T-helper 1 cell treated with Interleukin-12 subunit alpha and Interleukin-12 subunit beta and Interleukin-4 antibody, amounts not matched to agents 30 μg/mL and 1 μg/mL, for 36 hours (primary cell): ENCODE measurements at regions not wholly inside any gene's neighbourhood (a gene's known extent, or its start where the extent isn't known, plus 50 kb on each side); places are given as distances from the start of the nearest gene placed in this dataset.

ENCODE experiments used
- H3K27ac Mint-ChIP-seq: one replicate; pipeline ENCODE4 v1.8.0; 2021; ENCODE audit warnings: mild to moderate bottlenecking, mixed read lengths
- H3K27me3 Mint-ChIP-seq: one replicate; pipeline ENCODE4 v1.8.0; 2021; ENCODE audit warnings: low read depth, mixed read lengths
- H3K36me3 Mint-ChIP-seq: one replicate; pipeline ENCODE4 v1.8.0; 2021; ENCODE audit warnings: low read depth, mixed read lengths
- H3K4me1 Mint-ChIP-seq: one replicate; pipeline ENCODE4 v1.8.0; 2021; ENCODE audit warnings: low read depth, mixed read lengths
- H3K4me3 Mint-ChIP-seq: one replicate; pipeline ENCODE4 v1.8.0; 2021; ENCODE audit warnings: mild to moderate bottlenecking, moderate library complexity, mixed read lengths
- H3K9me3 Mint-ChIP-seq: one replicate; pipeline ENCODE4 v1.8.0; 2021; ENCODE audit warnings: mixed read lengths

DNA sequence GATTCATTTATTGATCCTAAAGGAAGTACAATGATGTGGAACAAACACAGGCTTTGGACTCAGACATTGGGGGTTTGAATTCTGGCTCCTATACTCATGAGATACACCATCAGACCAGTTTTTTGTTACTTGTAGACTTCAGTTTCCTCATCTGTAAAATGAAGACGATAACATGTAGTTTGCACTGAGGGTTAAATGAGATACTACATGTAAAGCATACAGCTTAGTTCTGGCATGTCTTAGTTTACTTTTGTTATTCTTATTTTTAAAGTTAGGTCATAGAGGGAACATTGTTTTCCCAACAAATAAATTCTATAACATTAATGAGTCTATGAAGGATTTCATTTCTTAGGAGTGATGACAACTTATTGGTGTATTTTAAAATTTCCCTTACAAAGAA is 183.5 kb upstream of the FAM3C start:
- Mint-ChIP-seq H3K36me3 (no peaks in the 10 kb centered on the region), H3K4me1 (no peaks in the 10 kb centered on the region), H3K9me3 (no peaks in the 10 kb centered on the region), H3K27me3 (peaks cover 14% of the 10 kb centered on the region), H3K4me3 (no peak overlapping the region), H3K27ac (no peak overlapping the region)

GRCh38 chr7:121578669-121579068 is 182.6 kb upstream of the FAM3C start:
- Mint-ChIP-seq H3K36me3 (no peaks in the 10 kb centered on the region), H3K27ac (no peak overlapping the region), H3K27me3 (peaks cover 19% of the 10 kb centered on the region), H3K4me1 (no peaks in the 10 kb centered on the region), H3K9me3 (no peaks in the 10 kb centered on the region), H3K4me3 (no peak overlapping the region)

GRCh38 chr7:121576148-121576917 is 180.2 kb upstream of the FAM3C start:
- no peaks in the 10 kb centered on the region for H3K4me1 Mint-ChIP-seq
- H3K4me3 Mint-ChIP-seq: no peak overlapping the region
- H3K27me3 Mint-ChIP-seq: peaks cover 15% of the 10 kb centered on the region
- no peaks in the 10 kb centered on the region for H3K36me3 Mint-ChIP-seq
- H3K27ac Mint-ChIP-seq: no peak overlapping the region
- H3K9me3 Mint-ChIP-seq: no peaks in the 10 kb centered on the region

GRCh38 chr7:121575194-121575765 is 179.2 kb upstream of the FAM3C start:
- Mint-ChIP-seq H3K27me3 (peaks cover 24% of the 10 kb centered on the region), H3K27ac (no peak overlapping the region), H3K4me3 (no peak overlapping the region), H3K9me3 (no peaks in the 10 kb centered on the region), H3K36me3 (no peaks in the 10 kb centered on the region), H3K4me1 (no peaks in the 10 kb centered on the region)

DNA sequence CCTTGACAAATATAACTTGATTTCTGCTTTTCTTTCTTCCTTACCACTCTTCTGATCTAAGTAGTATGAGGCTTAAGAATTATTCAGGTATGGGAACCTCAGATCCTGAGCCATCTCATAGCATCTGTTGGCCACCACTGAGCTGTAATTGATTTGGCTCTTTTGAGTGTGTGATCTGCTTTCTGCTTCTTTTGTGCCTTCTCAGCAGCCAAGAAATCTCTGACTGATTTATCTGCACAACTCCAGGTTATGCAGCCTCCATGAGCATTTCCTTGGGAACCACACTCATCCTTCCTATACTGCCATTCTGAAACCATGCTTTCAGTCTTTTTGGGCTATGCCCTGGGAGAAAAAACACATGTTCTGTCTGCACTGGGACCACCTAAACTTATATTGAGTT is 178.0 kb upstream of the FAM3C start:
- no peak overlapping the region for H3K27ac Mint-ChIP-seq

DNA sequence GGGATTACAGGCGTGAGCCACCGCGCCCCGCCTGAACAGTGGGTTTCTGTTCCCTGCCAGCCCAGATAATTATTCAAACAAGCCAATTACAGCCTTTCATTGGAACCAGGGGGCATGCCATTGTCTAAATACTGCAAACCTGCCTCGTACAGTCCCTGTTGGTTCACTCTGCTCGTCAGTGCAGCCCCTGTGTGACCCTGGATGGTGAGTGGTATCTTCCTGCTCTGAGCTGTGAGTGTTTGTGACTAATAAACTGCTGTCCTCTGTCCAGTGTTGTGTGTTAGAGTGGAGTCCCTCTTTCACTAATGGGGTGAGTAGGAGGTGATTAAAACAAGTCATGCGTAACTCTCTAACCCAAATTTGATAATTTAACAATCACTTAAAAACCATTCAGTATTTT is 176.5 kb upstream of the FAM3C start:
- peaks cover 22% of the 10 kb centered on the region for H3K27me3 Mint-ChIP-seq
- H3K4me3 Mint-ChIP-seq: no peak overlapping the region
- no peaks in the 10 kb centered on the region for H3K36me3 Mint-ChIP-seq
- no peaks in the 10 kb centered on the region for H3K4me1 Mint-ChIP-seq
- no peaks in the 10 kb centered on the region for H3K9me3 Mint-ChIP-seq
- no peak overlapping the region for H3K27ac Mint-ChIP-seq

More for the DNA sequence above, 178.0 kb upstream of the FAM3C start:
- H3K9me3 Mint-ChIP-seq: no peaks in the 10 kb centered on the region
- no peak overlapping the region for H3K4me3 Mint-ChIP-seq
- H3K4me1 Mint-ChIP-seq: no peaks in the 10 kb centered on the region
- H3K27me3 Mint-ChIP-seq: peaks cover 18% of the 10 kb centered on the region
- no peaks in the 10 kb centered on the region for H3K36me3 Mint-ChIP-seq

DNA sequence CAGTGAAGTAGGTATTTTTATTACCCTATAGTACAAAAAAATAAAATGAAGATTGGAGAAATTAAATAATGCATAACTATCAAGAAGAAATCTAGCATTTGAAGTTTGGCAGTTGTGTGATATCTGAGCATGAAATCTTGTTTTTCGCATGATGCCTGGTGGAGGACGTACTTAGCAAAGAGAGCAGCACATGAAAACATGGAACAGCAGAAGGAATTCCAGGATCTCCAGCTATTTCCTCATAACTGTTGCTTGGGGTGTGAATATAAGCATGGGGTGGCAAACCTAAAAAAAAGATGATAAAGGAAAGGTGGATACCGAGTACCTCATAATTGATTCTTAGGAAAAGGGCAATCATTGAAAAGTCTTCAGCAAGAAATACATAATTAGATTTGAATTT is 174.3 kb upstream of the FAM3C start:
- Mint-ChIP-seq H3K4me3 (no peak overlapping the region), H3K4me1 (no peaks in the 10 kb centered on the region), H3K27me3 (peaks cover 18% of the 10 kb centered on the region), H3K36me3 (no peaks in the 10 kb centered on the region), H3K27ac (no peak overlapping the region), H3K9me3 (no peaks in the 10 kb centered on the region)

GRCh38 chr7:121563177-121563576 is 167.1 kb upstream of the FAM3C start:
- Mint-ChIP-seq H3K9me3 (no peaks in the 10 kb centered on the region), H3K4me1 (no peaks in the 10 kb centered on the region), H3K36me3 (no peaks in the 10 kb centered on the region), H3K4me3 (no peak overlapping the region), H3K27ac (no peak overlapping the region), H3K27me3 (peaks cover 17% of the 10 kb centered on the region)

GRCh38 chr7:121562259-121562658 is 166.2 kb upstream of the FAM3C start:
- Mint-ChIP-seq H3K9me3 (no peaks in the 10 kb centered on the region), H3K4me3 (no peak overlapping the region)

GRCh38 chr7:121561717-121562116 is 165.6 kb upstream of the FAM3C start:
- no peaks in the 10 kb centered on the region for H3K9me3 Mint-ChIP-seq
- no peak overlapping the region for H3K4me3 Mint-ChIP-seq
- no peaks in the 10 kb centered on the region for H3K36me3 Mint-ChIP-seq
- H3K4me1 Mint-ChIP-seq: no peaks in the 10 kb centered on the region
- no peak overlapping the region for H3K27ac Mint-ChIP-seq
- H3K27me3 Mint-ChIP-seq: peaks cover 17% of the 10 kb centered on the region

More at GRCh38 chr7:121562259-121562658, 166.2 kb upstream of the FAM3C start:
- Mint-ChIP-seq H3K4me1 (no peaks in the 10 kb centered on the region), H3K27ac (no peak overlapping the region), H3K27me3 (peaks cover 17% of the 10 kb centered on the region), H3K36me3 (no peaks in the 10 kb centered on the region)

DNA sequence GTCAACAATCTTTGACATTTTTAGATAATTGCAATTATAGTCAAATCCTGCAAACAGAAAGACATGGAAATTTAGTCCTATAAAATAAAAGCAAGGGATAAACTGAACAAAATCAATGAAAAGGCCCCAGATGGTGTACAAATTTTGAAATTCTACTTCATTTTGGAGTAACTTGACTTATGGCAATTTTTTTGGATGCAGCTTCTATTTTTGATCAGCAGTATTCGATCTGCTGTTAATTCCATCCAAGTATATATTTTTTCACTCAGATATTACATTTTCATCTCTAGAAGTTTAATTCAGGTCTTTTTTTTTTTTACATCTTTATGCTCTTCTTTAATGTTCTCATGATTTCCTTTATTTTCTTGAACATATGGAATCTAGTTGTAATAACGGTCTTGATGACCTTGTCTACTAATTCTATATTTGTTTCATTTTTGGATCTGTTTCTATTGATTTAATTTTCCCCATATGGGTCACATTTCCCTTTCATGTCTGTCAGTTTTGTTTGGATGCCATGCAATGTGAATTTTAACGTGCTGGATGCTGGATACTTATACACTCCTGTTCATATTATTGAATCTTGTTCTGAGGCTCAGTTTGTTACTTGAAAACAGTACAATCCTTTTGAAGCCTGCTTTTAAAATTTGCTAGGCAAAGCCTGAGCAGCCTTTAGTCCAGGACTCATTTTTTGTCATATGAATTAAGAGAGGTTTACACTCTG is 164.3 kb upstream of the FAM3C start:
- H3K36me3 Mint-ChIP-seq: no peaks in the 10 kb centered on the region
- no peaks in the 10 kb centered on the region for H3K9me3 Mint-ChIP-seq
- peaks cover 21% of the 10 kb centered on the region for H3K27me3 Mint-ChIP-seq
- no peak overlapping the region for H3K27ac Mint-ChIP-seq
- H3K4me1 Mint-ChIP-seq: no peaks in the 10 kb centered on the region
- H3K4me3 Mint-ChIP-seq: no peak overlapping the region

DNA sequence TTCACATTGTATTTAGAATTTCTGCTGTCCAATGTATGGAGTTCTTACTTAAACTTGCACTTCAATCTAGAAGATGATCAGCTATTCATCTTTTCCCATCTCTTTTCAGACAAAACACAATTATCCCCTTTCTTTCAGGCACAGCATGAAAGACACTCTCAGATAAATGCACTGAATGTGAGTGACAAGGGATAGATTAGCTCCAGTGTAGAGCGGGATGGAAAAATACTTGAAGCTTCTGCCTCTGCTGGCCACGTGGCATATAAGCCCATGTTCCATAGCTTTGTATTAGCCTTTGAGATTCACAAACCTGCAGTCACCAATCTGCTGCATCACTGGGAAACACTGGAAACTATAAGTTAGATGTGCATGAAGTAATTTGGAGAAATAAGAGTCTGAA is 162.2 kb upstream of the FAM3C start:
- H3K9me3 Mint-ChIP-seq: no peaks in the 10 kb centered on the region
- H3K27me3 Mint-ChIP-seq: peaks cover 21% of the 10 kb centered on the region
- H3K4me1 Mint-ChIP-seq: no peaks in the 10 kb centered on the region
- no peak overlapping the region for H3K4me3 Mint-ChIP-seq
- no peak overlapping the region for H3K27ac Mint-ChIP-seq
- H3K36me3 Mint-ChIP-seq: no peaks in the 10 kb centered on the region

DNA sequence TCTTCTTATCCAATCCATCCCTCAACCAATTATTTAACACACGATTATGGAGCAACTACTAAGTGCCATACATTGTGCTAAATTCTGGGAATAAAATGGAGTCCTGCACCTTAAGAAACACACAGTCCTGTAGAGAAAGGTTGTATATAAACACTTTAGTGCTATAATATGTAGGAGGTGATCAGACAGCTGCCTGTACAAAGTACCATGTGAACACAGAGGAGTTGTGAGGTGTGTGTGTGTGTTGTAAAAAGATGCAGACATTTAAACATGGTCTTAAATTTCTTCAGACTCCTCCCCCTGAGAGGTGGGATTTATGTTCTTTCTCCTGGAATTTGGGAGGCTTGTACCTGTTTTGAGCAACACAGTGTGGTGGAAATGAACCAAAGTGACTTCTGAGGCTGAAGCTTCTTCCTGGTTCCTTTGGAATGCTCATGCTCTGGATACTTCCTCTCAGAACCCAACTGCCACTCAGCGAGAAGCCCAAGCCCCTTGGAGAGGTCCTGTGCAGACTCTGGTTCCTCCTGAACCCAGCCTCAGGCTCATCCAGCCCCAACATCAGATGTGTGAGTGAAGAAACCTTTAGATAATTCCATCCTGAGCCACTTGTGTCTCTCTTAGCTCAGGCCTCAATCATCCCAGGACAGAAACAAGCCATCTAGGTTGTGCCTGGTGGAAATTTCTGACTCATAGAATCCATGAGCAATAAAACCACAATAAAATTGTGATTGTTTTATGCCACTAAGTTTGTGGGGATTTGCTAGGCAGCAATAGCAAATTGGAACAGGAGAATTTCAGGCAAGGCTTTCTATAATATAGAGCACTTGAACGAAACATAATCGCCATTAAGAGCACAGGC is 161.2 kb upstream of the FAM3C start:
- Mint-ChIP-seq H3K27ac (no peak overlapping the region), H3K4me1 (no peaks in the 10 kb centered on the region), H3K4me3 (no peak overlapping the region), H3K36me3 (no peaks in the 10 kb centered on the region), H3K27me3 (peaks cover 26% of the 10 kb centered on the region), H3K9me3 (no peaks in the 10 kb centered on the region)

- Mint-ChIP-seq H3K27me3 (peaks cover 15% of the 10 kb centered on the region), H3K4me3 (no peak overlapping the region), H3K4me1 (no peaks in the 10 kb centered on the region), H3K9me3 (no peaks in the 10 kb centered on the region), H3K36me3 (no peaks in the 10 kb centered on the region), H3K27ac (no peak overlapping the region)
Observed at GRCh38 chr7:121555558-121555957, 159.4 kb upstream of the FAM3C start.
